Pancreas (tissue), 10 donors: ENCODE measurements at regions not wholly inside any gene's neighbourhood (a gene's known extent, or its start where the extent isn't known, plus 50 kb on each side); places are given as distances from the start of the nearest gene placed in this dataset.

ENCODE experiments used
- ATAC-seq, 4 donors: fragments of 200-7000 bp; cut with Tn5 transposase; one replicate each; pipeline versions ENCODE4 v1.8.0 to v1.9.1; 2020; ENCODE audit warnings: mild to moderate bottlenecking in 4 of 4, moderate library complexity in 4 of 4
- DNase-seq, 6 donors: peaks; one replicate each; pipeline ENCODE4 v3.0.0-alpha.2; 2020
- FAIRE-seq: peaks from 2 replicates; lab custom pipeline; 2012; peaks lifted over from hg19 to GRCh38; lab: Jason Lieb, UNC
- H3K27ac ChIP-seq, 4 donors: fragments of 200-600 bp; sonication (generic); 1 replicate in 3 of 4; 2 replicates in 1 of 4; pipeline versions ENCODE4 v1.5.0 to v1.8.0; 2020
- H3K27me3 ChIP-seq, 4 donors: fragments of 200-600 bp; one replicate each; pipeline ENCODE4 v1.8.0; 2021
- H3K36me3 ChIP-seq, 3 donors: fragments of 200-600 bp; sonication (generic) in 1 of 3; one replicate each; pipeline versions ENCODE4 v1.5.0 to v1.8.0; 2020 to 2021
- H3K4me1 ChIP-seq, 3 donors: fragments of 200-600 bp; one replicate each; pipeline ENCODE4 v1.8.0; 2021
- H3K4me3 ChIP-seq, 4 donors: fragments of 200-600 bp; sonication (generic) in 2 of 4; one replicate each; pipeline versions ENCODE4 v1.5.0 to v1.8.0; 2020 to 2021
- H3K9me3 ChIP-seq, 4 donors: fragments of 200-600 bp; one replicate each; pipeline ENCODE4 v1.8.0; 2021
- WGBS, 2 donors: extraction: QIAGEN DNeasy Blood & Tissue Kit; methylation state at CpG; one replicate each; pipeline ENCODE4 v1.1.7; 2013; 5-methylcytosine and 5-hydroxymethylcytosine counted together
- intact Hi-C, 3 donors: fragments of 100-400 bp; cut with DNase I; formaldehyde crosslinking; loops; one replicate each; pipeline versions ENCODE4 v1.11.1 to v1.14.2; 2022
- TF ChIP-seq, protein P1 (sequence below), 4 donors: fragments of 200-600 bp; sonication (generic) in 3 of 4; IDR thresholded peaks; one replicate each; pipeline versions ENCODE4 v1.5.0 to v1.8.0; 2021; ENCODE audit warnings: antibody characterized with exemption in 4 of 4
- donor health status: healthy with polysubstance abuse.
- donor health status: DM: no; HTN: no; CAD: no; lungs with moderate emphysema.
- donor health status: DM: no; HTN: no; CAD: no.
- donor health status: control.
- donor health status: control.
- donor health status: Bipolar disorder and iron deficiency.
- donor health status: DM: yes; HTN: yes; CAD: no.
- donor health status: DM: no; HTN: no; CAD: no.
- donor health status: DM: no; HTN: no; CAD: no.
- donor health status: DM: yes; HTN: yes; CAD: no.

DNA sequence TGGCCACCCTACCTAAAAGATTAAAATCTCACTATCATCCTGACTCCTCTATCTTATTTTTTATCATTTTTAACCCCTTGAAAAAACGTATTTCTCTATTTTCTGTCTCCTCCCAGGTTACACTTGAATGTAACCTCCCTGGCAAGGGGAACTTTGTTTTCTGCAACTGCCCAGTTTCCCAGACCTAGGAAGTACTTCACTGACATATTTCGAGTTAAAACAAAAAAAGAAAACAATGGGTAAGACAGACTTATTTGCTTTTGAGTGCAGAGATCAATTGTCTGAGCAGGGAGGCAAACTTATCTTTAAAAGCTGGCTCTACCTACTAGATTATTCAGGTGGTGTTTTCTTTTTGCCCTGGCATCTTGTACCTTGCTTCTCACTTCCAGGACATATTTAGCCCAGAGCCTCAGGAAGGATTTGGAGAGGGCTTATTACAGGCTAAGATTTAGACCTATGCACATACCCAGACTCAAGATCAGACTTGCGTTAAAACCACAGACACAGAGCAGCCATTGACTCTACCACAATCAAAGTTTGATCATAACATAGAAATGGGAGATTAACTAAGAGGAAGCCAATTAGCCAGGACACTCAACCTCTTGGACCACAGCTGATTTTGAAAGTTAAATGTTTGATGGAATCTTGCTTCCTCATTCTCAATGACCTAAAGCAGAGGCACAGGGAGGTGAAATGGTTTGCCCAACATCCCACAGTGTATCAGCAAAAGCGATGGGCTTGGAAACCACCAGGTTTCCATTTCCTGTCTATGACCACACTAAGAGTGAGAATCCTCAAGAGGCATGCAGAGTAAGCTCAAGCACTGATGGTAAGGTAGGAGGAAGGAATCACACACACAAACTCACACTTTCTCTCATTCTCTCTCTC is 169.5 kb upstream of the THBS1 start:
- H3K36me3 ChIP-seq: no peaks in the 10 kb centered on the region

DNA sequence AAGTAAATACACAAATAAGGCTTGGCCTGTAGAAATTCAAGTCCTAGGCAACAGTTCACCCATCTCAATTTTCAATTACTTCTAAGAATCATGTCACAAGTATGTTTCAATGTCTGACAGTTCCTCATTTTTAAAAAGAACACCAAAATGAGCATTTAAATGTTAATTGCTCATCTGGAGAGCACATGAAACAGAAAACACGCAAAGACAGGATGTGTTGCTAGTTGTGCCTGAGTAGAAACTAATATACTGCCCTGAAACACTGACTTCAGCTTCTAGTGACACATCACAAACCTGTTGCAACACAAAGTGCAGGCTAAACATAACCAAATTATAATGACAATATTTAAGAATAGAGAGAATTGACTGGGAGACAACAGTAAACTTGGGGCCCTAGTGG is 167.3 kb upstream of the THBS1 start:
- intact Hi-C loops: no loop called here
- Histone ChIP-seq H3K4me3 (no peak overlapping the region), H3K4me1 (peaks cover 0 to 4% (median 0%) of the 10 kb centered on the region in 3 donors), H3K27ac (no peak overlapping the region), H3K27me3 (no peaks in the 10 kb centered on the region), H3K9me3 (no peaks in the 10 kb centered on the region), H3K36me3 (no peaks in the 10 kb centered on the region)
- TF ChIP-seq, protein P1, sequence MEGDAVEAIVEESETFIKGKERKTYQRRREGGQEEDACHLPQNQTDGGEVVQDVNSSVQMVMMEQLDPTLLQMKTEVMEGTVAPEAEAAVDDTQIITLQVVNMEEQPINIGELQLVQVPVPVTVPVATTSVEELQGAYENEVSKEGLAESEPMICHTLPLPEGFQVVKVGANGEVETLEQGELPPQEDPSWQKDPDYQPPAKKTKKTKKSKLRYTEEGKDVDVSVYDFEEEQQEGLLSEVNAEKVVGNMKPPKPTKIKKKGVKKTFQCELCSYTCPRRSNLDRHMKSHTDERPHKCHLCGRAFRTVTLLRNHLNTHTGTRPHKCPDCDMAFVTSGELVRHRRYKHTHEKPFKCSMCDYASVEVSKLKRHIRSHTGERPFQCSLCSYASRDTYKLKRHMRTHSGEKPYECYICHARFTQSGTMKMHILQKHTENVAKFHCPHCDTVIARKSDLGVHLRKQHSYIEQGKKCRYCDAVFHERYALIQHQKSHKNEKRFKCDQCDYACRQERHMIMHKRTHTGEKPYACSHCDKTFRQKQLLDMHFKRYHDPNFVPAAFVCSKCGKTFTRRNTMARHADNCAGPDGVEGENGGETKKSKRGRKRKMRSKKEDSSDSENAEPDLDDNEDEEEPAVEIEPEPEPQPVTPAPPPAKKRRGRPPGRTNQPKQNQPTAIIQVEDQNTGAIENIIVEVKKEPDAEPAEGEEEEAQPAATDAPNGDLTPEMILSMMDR (IDR thresholded peaks at IDR 0.05): no peak
- DNase-seq (no peak), ATAC-seq (no peak), FAIRE-seq (no peak)
- WGBS, 2 donors: 77 to 80% methylated on average over 1 of the region's 1 CpG

More for the DNA sequence above, 169.5 kb upstream of the THBS1 start:
- Histone ChIP-seq H3K4me3 (no peak overlapping the region), H3K4me1 (peaks cover 0 to 4% (median 0%) of the 10 kb centered on the region in 3 donors), H3K27ac (no peak overlapping the region), H3K9me3 (no peaks in the 10 kb centered on the region), H3K27me3 (no peaks in the 10 kb centered on the region)
- DNase-seq (no peak), ATAC-seq (peak; percentile 51 to 81 (median 54)), FAIRE-seq (no peak)
- TF ChIP-seq, protein P1 (IDR thresholded peaks at IDR 0.05): no peak
- intact Hi-C loops: no loop called here
- 50 to 53% methylated on average over 4 of the region's 4 CpGs for WGBS, 2 donors

DNA sequence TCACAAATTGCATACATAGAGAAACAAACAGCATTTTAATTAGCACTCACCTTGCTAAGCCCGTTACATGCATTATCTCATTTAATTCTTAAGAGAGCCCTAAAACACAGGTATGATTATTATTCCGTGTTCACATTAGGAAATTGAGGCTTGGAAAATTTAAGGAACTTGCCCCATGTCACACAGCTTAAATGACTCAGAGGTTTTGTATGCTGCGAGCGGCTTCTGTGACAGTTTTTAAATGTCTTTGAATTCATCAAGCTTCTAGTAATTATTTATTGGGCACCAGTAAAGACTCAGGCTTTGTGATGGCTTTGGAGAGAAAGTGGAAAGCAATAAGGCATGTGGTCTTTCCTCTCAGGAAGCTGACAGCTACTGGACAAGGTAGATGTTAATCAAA is 166.7 kb upstream of the THBS1 start:
- peaks cover 0 to 4% (median 0%) of the 10 kb centered on the region in 3 donors for H3K4me1 ChIP-seq
- DNase-seq: no peak
- TF ChIP-seq, protein P1 (IDR thresholded peaks at IDR 0.05): no peak
- no peaks in the 10 kb centered on the region for H3K27me3 ChIP-seq
- H3K9me3 ChIP-seq: no peaks in the 10 kb centered on the region
- no peaks in the 10 kb centered on the region for H3K36me3 ChIP-seq
- intact Hi-C loops: no loop called here
- ATAC-seq: no peak
- H3K4me3 ChIP-seq: no peak overlapping the region
- FAIRE-seq: no peak
- 90 to 96% methylated on average over 4 of the region's 4 CpGs for WGBS, 2 donors
- H3K27ac ChIP-seq: no peak overlapping the region

DNA sequence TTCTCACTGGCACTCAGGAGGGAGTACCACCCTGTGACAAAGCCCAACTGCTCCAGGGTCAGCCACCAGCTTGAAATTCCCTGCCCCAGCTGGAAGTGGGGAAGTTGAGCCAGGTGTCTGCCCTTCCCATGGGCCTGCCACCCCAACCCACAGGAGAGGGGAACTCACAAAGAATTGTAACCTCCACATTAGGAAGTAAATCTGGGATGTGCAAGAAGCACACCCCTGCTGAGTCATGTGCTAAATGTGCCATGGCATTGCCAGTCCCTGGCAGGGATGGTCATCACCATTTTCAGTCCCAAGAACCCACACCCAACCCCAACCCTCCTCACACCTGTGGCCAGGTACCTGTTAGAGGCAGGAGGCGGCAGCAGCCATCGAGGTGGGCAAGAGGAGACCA is 165.2 kb upstream of the THBS1 start:
- Histone ChIP-seq H3K36me3 (no peaks in the 10 kb centered on the region), H3K27ac (no peak overlapping the region), H3K4me3 (no peak overlapping the region), H3K4me1 (peaks cover 0 to 4% (median 0%) of the 10 kb centered on the region in 3 donors), H3K9me3 (no peaks in the 10 kb centered on the region), H3K27me3 (no peaks in the 10 kb centered on the region)
- TF ChIP-seq, protein P1 (IDR thresholded peaks at IDR 0.05): no peak
- DNase-seq (no peak), FAIRE-seq (no peak), ATAC-seq (no peak)
- intact Hi-C loops: no loop called here
- WGBS, 2 donors: 45 to 48% methylated on average over 2 of the region's 2 CpGs

DNA sequence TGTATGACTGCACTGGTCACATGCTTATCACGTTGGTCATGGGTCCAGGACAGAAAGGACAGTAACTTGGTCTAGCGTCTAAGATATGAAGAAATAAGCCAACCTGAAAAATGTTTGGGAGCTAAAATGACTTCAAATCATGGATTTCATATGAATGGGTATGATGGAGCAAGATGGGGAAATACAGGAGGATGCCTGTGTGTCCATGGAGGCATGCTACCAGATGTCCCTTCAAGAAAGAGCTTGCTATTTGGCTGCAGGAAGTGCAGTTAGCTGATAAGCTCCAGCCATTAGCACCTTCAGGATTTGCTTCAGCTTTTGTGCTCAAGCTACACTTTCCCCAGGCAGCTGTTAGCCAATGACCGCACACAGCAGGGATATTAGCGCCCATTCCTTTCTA is 164.6 kb upstream of the THBS1 start:
- H3K4me1 ChIP-seq: peaks cover 0 to 3% (median 0%) of the 10 kb centered on the region in 3 donors
- no peak for DNase-seq
- H3K4me3 ChIP-seq: no peak overlapping the region
- H3K9me3 ChIP-seq: no peaks in the 10 kb centered on the region
- 88 to 91% methylated on average over 4 of the region's 4 CpGs for WGBS, 2 donors
- H3K27me3 ChIP-seq: no peaks in the 10 kb centered on the region
- intact Hi-C loops: no loop called here
- no peak for FAIRE-seq
- TF ChIP-seq, protein P1 (IDR thresholded peaks at IDR 0.05): no peak
- no peak overlapping the region for H3K27ac ChIP-seq
- no peaks in the 10 kb centered on the region for H3K36me3 ChIP-seq
- no peak for ATAC-seq
